HTR-8/SVneo (cell line): ENCODE measurements at regions not wholly inside any gene's neighbourhood (a gene's known extent, or its start where the extent isn't known, plus 50 kb on each side); places are given as distances from the start of the nearest gene placed in this dataset.
"Not testable (repeated sequence)": the region's sequence is repeated elsewhere in the genome, so short reads cannot be mapped to it uniquely, and the experiment has no call there.

Experiments used
- DNase-seq: peaks from one replicate; pipeline ENCODE4 v3.0.0; 2011; ENCODE audit warnings: low spot score, mixed read lengths; ENCODE audit not compliant: insufficient read length
- FAIRE-seq: peaks from 2 replicates; lab custom pipeline; 2011; peaks lifted over from hg19 to GRCh38; lab: Jason Lieb, UNC

DNA sequence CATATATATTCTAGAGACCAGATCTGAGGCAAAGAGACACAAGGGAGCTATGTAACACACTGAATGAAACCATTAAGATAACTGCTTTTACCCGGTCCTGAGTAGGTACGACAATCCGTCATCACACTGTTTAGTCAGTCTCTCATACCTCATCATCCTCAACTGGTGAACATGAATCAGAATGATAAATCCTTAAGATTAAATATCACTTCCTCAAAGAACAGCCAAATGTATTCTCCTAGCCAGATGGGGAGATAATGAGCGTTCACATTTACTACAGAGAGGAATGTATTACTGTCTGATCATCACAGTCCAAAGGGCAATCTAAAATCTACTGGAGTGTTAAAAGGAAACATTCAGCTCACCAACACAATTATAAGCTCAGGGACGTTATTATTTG is 319.4 kb upstream of the STAC start:
- DNase-seq = no peak
- no peak for FAIRE-seq

DNA sequence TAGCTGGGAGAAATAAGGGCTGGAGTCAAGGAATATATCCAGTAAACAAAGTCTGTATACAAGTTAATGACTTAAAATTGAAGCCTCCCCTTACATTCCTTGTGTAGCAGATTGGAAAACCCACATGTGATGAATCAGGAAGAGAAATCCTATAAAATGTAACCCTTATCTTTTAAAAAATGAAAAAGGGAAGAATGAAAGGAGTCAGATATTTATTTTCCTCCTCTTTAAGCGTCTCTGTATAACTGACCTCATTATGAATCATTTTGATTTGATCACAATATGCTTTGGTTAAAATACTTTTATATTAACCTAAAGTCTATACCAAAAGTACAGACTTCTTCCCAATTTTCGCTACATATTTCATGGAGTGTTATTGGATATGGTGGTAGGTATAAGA is 316.3 kb upstream of the STAC start:
- DNase-seq (no peak), FAIRE-seq (no peak)

GRCh38 chr3:36065321-36065720 is 315.0 kb upstream of the STAC start:
- no peak for DNase-seq
- FAIRE-seq = no peak

- DNase-seq = no peak
- no peak for FAIRE-seq
These were observed 304.8 kb upstream of the STAC start for GRCh38 chr3:36075491-36075890.

- FAIRE-seq = no peak
These were observed 303.0 kb upstream of the STAC start for GRCh38 chr3:36077320-36077719.

DNA sequence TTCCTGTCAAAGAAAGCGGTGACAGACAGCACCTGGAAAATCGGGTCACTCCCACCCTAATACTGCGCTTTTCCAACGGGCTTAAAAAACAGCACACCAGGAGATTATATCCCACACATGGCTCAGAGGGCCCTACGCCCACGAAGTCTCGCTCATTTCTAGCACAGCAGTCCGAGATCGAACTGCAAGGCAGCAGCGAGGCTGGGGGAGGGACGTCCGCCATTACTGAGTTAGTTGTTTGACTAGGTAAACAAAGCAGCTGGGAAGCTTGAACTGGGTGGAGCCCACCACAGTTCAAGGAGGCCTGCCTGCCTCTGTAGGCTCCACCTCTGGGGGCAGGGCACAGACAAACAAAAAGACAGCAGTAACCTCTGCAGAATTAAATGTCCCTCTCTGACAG is 297.3 kb upstream of the STAC start:
- not testable (repeated sequence) for FAIRE-seq, DNase-seq

More at GRCh38 chr3:36077320-36077719, 303.0 kb upstream of the STAC start:
- no peak for DNase-seq

GRCh38 chr3:36095238-36095637 is 285.1 kb upstream of the STAC start:
- DNase-seq = no peak
- no peak for FAIRE-seq

DNA sequence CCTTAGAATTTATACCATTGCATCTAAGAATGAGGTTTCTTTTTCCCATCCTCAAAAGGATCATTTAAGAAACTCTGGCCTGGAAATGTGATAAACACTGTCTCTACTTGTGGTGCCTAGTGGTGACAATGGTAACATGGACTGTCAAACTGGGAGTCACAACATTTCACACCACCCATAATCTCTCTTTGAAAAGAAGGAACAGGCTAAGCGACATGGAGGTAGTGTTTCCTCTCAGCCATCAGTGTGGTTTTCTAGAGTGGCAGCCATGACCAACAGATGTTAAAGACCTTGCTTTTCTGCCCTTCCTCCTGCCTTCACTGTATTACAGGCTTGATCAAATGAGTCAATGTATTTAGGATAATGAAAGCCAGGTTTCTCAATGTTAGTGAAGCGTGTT is 283.1 kb upstream of the STAC start:
- DNase-seq (no peak), FAIRE-seq (no peak)

DNA sequence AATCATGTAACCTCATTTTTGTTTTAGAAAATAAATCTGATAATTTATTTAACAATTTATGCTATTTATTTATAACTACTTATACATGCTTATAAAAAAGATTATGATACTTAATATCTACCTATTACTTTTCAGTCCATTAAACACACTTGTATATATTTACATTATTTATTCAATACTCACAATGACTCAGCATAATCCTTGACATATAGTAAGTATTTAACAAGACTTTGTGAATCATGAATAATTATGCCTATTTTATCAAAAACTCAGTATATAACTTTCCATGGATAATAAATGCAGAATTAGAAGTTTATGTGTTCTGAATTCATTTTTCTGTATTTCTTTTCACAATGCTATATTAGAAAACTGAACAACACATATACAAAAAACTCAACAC is 266.0 kb upstream of the STAC start:
- DNase-seq (no peak), FAIRE-seq (no peak)

DNA sequence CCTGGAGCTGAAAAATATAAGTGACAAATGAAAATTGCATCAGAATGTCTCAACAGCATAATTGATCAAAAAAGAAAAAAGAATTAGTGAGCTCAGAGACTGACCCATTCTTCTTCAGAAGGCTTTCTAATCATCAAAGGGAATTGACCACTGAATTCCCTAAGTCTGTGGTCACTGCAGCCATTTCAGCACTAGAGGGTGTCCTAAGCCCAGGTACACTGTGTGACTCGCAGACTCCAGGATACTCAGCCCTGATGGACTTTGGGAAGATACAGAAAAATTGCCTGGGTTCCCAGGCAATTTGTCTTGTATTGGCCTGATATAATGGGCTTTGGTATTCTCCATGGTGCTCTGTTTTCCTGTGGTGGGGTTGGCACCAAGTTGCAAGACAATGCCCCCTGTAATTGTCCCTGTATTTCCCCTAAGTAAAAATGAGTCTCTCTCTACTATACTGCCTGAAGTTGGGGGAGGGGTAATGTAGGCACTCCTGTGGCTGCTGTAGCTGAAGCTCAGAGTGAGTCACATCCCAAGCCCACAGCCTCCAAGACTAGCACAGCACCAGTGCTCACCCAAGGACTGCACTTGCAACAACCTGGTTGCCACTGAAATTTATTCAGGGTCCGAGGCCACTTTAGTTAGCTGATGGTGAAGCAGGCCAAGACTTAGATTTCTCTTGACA is 256.0 kb upstream of the STAC start:
- FAIRE-seq (no peak), DNase-seq (peak; percentile 22)

GRCh38 chr3:36132214-36132613 is 248.1 kb upstream of the STAC start:
- FAIRE-seq (no peak), DNase-seq (no peak)

- DNase-seq = no peak
These were observed 244.4 kb upstream of the STAC start for GRCh38 chr3:36135863-36136262.

GRCh38 chr3:36142746-36143145 is 237.6 kb upstream of the STAC start:
- no peak for DNase-seq
- FAIRE-seq = no peak

More at GRCh38 chr3:36135863-36136262, 244.4 kb upstream of the STAC start:
- FAIRE-seq = no peak

DNA sequence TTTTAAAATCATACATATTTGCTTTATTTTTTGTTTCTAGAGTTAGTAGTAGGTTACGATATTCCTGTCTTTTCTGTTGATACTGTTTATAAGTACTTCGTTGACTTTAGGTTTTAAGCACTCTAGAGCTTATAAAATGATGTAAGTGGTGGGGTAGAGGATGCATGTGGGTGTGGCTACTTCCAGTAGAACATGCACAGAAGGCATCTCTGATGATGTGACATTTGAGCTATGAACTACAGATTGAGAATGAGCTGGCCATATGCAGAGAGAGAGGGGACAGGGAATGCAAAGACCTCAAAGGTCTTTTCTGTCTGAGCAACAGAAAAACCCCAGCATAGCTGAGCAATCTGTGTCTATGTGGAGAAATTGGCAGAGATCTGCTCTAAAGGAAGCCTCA is 233.9 kb upstream of the STAC start:
- FAIRE-seq (no peak), DNase-seq (no peak)

- no peak for DNase-seq
- FAIRE-seq = no peak
These were observed 232.3 kb upstream of the STAC start for GRCh38 chr3:36147934-36148558.

DNA sequence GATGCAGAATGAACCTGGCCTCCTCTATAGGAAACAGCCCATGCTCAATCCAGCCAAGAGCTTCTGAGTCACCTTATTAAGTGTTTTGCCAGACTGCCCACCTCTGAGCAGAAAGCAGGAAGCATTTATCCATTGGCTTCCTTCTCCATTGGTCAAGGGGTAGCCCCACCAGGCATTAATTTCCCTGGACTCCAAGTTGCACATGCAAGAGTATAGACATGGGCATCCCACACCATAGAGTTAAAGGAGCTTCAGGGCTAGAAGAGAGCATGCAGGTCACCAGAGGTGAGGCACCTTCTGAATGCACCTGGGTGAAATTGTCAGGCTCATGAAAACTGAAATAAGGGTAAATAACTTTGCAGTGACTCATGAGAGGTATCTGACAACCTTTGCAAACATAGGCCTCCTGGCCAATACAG is 230.8 kb upstream of the STAC start:
- no peak for FAIRE-seq
- DNase-seq = no peak

- DNase-seq (no peak), FAIRE-seq (no peak)
These were observed 224.8 kb upstream of the STAC start for GRCh38 chr3:36155515-36155914.

DNA sequence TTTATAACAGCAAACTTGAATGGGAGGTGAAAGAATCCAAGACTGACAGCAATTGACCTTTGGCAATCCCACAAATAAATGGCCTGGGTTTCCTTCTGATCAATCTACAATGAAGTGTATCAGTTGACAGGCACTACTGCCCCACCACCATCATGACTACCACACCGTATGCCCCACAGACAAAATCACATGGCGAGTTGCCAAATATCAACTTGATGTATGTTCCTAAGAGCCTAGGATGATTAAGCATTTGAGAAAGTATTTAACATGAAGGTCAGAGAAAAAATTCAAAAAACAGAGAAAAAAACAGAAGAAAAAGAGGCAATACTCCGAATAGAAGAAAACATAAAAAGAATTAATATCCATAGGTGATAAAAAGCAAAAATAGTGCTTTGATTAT is 215.9 kb upstream of the STAC start:
- FAIRE-seq (no peak), DNase-seq (no peak)

DNA sequence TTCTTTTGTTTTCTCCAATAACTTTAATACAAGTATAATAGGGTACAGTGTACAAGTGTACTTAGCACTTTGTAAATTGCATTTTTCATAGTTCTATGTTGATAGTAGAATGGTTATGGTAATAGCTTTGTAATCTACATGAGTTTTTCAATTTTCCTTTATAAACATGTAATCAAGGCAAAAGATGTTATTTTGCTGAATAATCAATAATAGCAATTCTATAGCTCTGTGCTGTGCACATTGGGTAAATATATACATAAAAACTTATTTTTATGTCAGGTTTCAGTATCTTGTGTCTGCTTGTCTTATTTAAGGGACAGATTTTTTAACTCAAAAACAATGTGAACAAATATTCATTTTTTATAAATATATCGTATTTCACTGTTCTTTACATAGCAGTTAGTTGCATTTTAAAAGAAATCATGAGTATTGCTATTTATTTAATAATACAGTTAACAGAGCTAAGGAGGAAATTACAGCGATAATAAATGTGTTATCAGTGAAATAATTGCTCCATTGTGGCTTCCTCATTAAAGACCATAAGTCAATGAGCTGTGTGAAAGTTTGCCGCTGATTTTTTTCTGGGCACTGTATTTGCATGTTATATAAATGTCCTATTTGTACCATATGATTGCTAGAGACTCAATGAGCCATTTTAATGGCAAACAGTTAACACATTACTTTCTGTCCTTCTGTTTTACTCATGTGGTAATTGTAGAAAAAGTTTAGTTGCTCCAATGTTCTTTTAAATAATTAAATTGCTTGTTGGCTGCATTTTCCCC is 214.6 kb upstream of the STAC start:
- FAIRE-seq (no peak), DNase-seq (no peak)

GRCh38 chr3:36166477-36166876 is 213.8 kb upstream of the STAC start:
- FAIRE-seq = no peak
- DNase-seq = peak; percentile 27

DNA sequence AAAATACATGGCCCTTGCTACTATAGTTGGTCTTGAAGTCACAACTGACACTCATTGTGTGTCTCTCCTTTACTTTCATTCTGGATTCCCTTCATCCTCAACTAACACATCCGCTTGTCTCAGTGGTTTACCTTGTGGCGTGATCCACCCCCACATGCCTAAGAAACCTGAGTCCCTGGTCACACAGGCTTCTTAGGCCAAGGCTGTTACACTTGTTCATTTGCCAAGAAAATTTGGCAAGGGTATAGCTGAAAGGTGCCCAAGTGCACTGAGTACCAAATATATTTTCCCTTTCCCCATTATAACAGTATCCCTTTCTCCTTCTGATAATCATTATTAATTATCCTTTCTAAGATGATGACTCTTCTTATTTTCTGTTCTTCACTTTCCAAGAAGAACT is 207.6 kb upstream of the STAC start:
- FAIRE-seq = no peak
- no peak for DNase-seq
